C4-2B (cell line): ENCODE measurements at regions not wholly inside any gene's neighbourhood (a gene's known extent, or its start where the extent isn't known, plus 50 kb on each side); places are given as distances from the start of the nearest gene placed in this dataset.

Experiments used
- CTCF ChIP-seq: fragments of 450-650 bp; conservative IDR thresholded peaks from 2 replicates; pipeline ENCODE4 v1.5.1; 2017; ENCODE audit warnings: mild to moderate bottlenecking
- ZFX ChIP-seq: fragments of 450-650 bp; IDR thresholded peaks from 2 replicates; pipeline ENCODE4 v1.6.1; 2017

- TF ChIP-seq CTCF (no peak), ZFX (no peak)
These were observed 90.9 kb downstream of the HNRNPD start for GRCh38 chr4:82282875-82283274.
